ENCODE measurements at regions not wholly inside any gene's neighbourhood (a gene's known extent, or its start where the extent isn't known, plus 50 kb on each side); places are given as distances from the start of the nearest gene placed in this dataset.

- TF ChIP-seq CTCF (IDR thresholded peaks at IDR 0.05) (no peak), POLR2A (IDR thresholded peaks at IDR 0.05) (no peak)
Observed at GRCh38 chr10:3486346-3487065, 298.5 kb downstream of the KLF6 start.
